ENCODE measurements at regions not wholly inside any gene's neighbourhood (a gene's known extent, or its start where the extent isn't known, plus 50 kb on each side); places are given as distances from the start of the nearest gene placed in this dataset.

DNA sequence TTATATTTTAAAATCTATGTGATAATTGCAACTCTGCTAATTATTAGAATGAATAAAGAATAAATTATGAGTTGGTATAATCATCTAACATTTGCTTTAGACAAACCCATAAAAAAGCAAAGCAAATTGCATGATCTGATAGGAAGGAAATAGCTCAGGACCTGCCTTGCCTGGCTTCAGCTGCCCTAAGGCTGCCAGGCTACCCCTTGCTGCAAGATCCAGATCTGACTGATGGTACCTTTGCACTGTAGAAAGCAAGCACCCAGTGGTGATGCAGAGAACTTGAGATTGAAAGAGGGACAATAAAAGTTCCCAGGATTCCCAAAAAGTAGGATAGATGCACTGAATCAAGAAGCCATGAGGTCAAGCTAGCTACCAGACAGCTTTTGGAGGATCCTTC lies 100.9 kb upstream of the FSTL4 start:
- TF ChIP-seq POLR2A (IDR thresholded peaks at IDR 0.05), result no peak
- TF ChIP-seq, protein P1, sequence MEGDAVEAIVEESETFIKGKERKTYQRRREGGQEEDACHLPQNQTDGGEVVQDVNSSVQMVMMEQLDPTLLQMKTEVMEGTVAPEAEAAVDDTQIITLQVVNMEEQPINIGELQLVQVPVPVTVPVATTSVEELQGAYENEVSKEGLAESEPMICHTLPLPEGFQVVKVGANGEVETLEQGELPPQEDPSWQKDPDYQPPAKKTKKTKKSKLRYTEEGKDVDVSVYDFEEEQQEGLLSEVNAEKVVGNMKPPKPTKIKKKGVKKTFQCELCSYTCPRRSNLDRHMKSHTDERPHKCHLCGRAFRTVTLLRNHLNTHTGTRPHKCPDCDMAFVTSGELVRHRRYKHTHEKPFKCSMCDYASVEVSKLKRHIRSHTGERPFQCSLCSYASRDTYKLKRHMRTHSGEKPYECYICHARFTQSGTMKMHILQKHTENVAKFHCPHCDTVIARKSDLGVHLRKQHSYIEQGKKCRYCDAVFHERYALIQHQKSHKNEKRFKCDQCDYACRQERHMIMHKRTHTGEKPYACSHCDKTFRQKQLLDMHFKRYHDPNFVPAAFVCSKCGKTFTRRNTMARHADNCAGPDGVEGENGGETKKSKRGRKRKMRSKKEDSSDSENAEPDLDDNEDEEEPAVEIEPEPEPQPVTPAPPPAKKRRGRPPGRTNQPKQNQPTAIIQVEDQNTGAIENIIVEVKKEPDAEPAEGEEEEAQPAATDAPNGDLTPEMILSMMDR (IDR thresholded peaks at IDR 0.05), result no peak
- no peaks in the 10 kb centered on the region for H3K4me1 ChIP-seq
- no peaks in the 10 kb centered on the region for H3K9me3 ChIP-seq
- H3K4me3 ChIP-seq, result no peak overlapping the region
- no peaks in the 10 kb centered on the region for H3K27me3 ChIP-seq
- H3K27ac ChIP-seq, result no peak overlapping the region
- no peaks in the 10 kb centered on the region for H3K36me3 ChIP-seq
- DNase-seq, result no peak

DNA sequence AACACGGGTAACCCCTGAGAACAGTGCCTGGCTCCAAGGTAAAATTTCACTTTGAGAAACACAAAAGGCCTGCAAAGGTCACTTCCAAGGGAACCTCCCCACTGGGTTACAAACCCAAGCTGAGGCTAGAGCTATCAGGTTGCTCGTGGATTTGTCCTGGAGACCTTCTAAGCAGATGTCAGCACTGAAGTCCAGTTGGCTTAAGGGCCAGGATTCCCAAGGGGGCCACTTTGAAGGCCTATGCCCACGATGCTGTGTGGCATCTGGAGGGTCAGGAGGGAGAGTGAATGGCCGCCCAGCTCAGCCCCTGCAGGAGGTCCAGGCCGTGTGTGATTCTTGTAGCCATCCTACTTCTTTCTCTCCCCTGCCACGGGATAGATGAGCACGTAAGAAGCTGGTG lies 100.2 kb upstream of the FSTL4 start:
- DNase-seq, result no peak
- no peak overlapping the region for H3K4me3 ChIP-seq
- no peaks in the 10 kb centered on the region for H3K27me3 ChIP-seq
- no peaks in the 10 kb centered on the region for H3K4me1 ChIP-seq
- TF ChIP-seq, protein P1 (IDR thresholded peaks at IDR 0.05), result no peak
- no peak for TF ChIP-seq POLR2A (IDR thresholded peaks at IDR 0.05)
- no peaks in the 10 kb centered on the region for H3K9me3 ChIP-seq
- no peaks in the 10 kb centered on the region for H3K36me3 ChIP-seq
- H3K27ac ChIP-seq, result no peak overlapping the region

DNA sequence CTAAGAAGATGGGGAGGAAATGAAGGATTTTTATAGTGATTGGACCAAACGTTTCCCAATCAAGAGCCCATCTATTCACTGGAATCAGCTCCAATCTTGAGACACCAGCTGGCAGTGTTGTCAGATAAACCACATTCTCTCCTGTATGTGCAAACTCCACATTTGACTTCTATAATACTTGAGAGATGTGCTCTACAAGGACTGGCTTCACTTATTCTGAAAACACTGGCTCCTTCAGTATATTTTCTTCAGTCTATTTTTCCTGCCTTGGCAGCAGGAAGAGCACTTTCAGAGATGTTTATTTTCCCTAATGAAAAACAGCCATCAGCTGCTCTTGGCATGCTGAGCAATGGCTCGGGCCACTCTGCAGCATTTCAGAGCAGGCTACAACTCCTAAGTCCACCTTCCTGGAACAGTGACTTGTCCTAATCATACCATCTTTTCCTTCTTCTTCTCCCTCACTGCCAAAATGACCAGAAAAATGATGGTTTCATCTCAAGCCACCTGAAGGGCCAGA lies 96.9 kb upstream of the FSTL4 start:
- Histone ChIP-seq H3K36me3 (no peaks in the 10 kb centered on the region), H3K4me1 (no peaks in the 10 kb centered on the region), H3K27me3 (no peaks in the 10 kb centered on the region), H3K27ac (no peak overlapping the region), H3K9me3 (no peaks in the 10 kb centered on the region), H3K4me3 (no peak overlapping the region)
- no peak for TF ChIP-seq POLR2A (IDR thresholded peaks at IDR 0.05)
- TF ChIP-seq, protein P1 (IDR thresholded peaks at IDR 0.05), result no peak
- DNase-seq, result no peak

DNA sequence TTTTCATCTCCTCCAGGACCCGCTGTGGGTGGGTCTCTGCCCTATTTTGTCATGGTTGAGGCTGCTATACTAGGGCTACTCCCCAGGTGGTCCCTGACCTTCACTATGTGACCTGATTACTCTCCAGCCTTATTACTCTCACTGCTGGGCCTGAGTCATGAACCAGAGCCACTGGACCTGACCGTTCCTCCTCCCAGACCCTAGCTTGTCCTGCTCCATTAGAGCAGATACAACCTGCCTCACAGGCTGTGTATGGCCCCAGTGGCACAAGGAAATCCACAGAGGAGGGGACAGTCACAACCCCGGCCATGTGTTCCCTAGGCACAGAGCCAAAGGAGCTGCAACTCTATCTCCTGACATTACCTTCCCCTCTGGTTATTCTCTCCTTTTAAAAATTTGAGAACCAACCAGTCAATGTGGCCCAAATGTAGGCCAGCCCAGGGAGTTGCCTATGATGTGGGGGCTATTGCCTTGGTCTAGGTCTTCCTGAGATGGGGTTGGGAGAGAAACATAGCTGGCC lies 96.0 kb upstream of the FSTL4 start:
- DNase-seq, result no peak
- no peak overlapping the region for H3K27ac ChIP-seq
- TF ChIP-seq, protein P1 (IDR thresholded peaks at IDR 0.05), result no peak
- TF ChIP-seq POLR2A (IDR thresholded peaks at IDR 0.05), result no peak

DNA sequence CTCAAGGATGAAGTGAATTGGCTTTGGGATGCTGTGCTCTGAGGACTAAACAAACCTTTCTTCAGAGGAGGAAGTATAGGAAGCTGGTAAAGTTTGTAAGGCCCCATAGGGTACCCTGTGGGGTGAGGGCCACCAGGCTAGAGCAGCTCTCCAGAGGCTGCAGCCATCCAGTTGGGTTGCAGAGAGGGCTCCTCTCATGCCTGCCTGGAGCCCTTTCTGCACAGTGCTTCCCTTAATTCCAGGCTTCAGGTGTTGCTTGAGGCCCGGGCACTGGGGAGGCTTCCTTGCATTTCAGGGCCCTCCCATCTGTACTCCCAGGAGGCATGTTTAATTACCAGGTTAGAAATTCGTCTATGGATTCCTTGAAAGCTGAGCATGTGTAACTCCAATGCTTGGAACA lies 95.3 kb upstream of the FSTL4 start:
- no peaks in the 10 kb centered on the region for H3K9me3 ChIP-seq
- TF ChIP-seq, protein P1 (IDR thresholded peaks at IDR 0.05), result no peak
- no peak for DNase-seq
- no peak overlapping the region for H3K4me3 ChIP-seq
- no peaks in the 10 kb centered on the region for H3K27me3 ChIP-seq
- no peak overlapping the region for H3K27ac ChIP-seq
- H3K36me3 ChIP-seq, result no peaks in the 10 kb centered on the region
- H3K4me1 ChIP-seq, result no peaks in the 10 kb centered on the region

More for the DNA sequence above, 96.0 kb upstream of the FSTL4 start:
- Histone ChIP-seq H3K36me3 (no peaks in the 10 kb centered on the region), H3K4me3 (no peak overlapping the region), H3K4me1 (no peaks in the 10 kb centered on the region), H3K27me3 (no peaks in the 10 kb centered on the region), H3K9me3 (no peaks in the 10 kb centered on the region)
